Keratinocyte (primary cell): ENCODE measurements at regions not wholly inside any gene's neighbourhood (a gene's known extent, or its start where the extent isn't known, plus 50 kb on each side); places are given as distances from the start of the nearest gene placed in this dataset.

Experiments used
- DNase-seq: peaks from one replicate; pipeline ENCODE4 v3.0.0-alpha.2; 2011; ENCODE audit warnings: low read depth, missing footprints, low spot score
- FAIRE-seq: peaks from 2 replicates; lab custom pipeline; 2011; peaks lifted over from hg19 to GRCh38; lab: Jason Lieb, UNC
- H2AFZ ChIP-seq: 2 replicates; pipeline ENCODE4 v1.6.0; 2012; ENCODE audit warnings: low read length, control low read depth, inconsistent platforms; ENCODE audit not compliant: control insufficient read depth
- H3K27ac ChIP-seq: 2 replicates; pipeline ENCODE4 v1.5.1; 2011; ENCODE audit warnings: low read length; ENCODE audit not compliant: control insufficient read depth, insufficient read depth
- H3K27me3 ChIP-seq: 3 replicates; pipeline ENCODE4 v1.6.0; 2011; ENCODE audit warnings: low read length; ENCODE audit not compliant: control insufficient read depth, insufficient read depth; ENCODE audit errors: extremely low read depth
- H3K36me3 ChIP-seq, 2 experiments: 2 replicates in 1 of 2; 3 replicates in 1 of 2; pipeline ENCODE4 v1.5.1; 2011; ENCODE audit warnings: low read length in 2 of 2, mild to moderate bottlenecking in 1 of 2; ENCODE audit not compliant: control insufficient read depth in 2 of 2, insufficient read depth in 2 of 2; ENCODE audit errors: extremely low read depth in 1 of 2
- H3K4me1 ChIP-seq: 3 replicates; pipeline ENCODE4 v1.5.1; 2011; ENCODE audit warnings: low read length; ENCODE audit not compliant: control insufficient read depth, insufficient read depth; ENCODE audit errors: extremely low read depth
- H3K4me2 ChIP-seq: 3 replicates; pipeline ENCODE4 v1.6.0; 2011; ENCODE audit warnings: low read depth, low read length; ENCODE audit not compliant: control insufficient read depth, insufficient read depth; ENCODE audit errors: extremely low read depth
- H3K4me3 ChIP-seq, 3 experiments: fragments of 200-600 bp in 1 of 3; sonication (generic) in 1 of 3; 2 replicates in 2 of 3; 3 replicates in 1 of 3; pipeline ENCODE4 v1.5.1; 2011 to 2016; ENCODE audit warnings: low read length in 3 of 3, mild to moderate bottlenecking in 3 of 3, control low read depth in 2 of 3, inconsistent platforms in 1 of 3, low read depth in 1 of 3, mixed read lengths in 1 of 3, mixed run types in 1 of 3, moderate library complexity in 1 of 3; ENCODE audit not compliant: control insufficient read depth in 2 of 3, insufficient read depth in 2 of 3; ENCODE audit errors: extremely low read depth in 1 of 3
- H3K79me2 ChIP-seq: 2 replicates; pipeline ENCODE4 v1.6.0; 2012; ENCODE audit warnings: low read length; ENCODE audit not compliant: control insufficient read depth, insufficient read depth
- H3K9ac ChIP-seq: 3 replicates; pipeline ENCODE4 v1.6.0; 2011; ENCODE audit warnings: low read length; ENCODE audit not compliant: control insufficient read depth, insufficient read depth; ENCODE audit errors: extremely low read depth
- H3K9me1 ChIP-seq: 3 replicates; pipeline ENCODE4 v1.6.0; 2011; ENCODE audit warnings: low read length; ENCODE audit not compliant: control insufficient read depth, insufficient read depth; ENCODE audit errors: extremely low read depth
- H3K9me3 ChIP-seq: 2 replicates; pipeline ENCODE4 v1.5.1; 2012; ENCODE audit warnings: low read depth, low read length; ENCODE audit not compliant: control insufficient read depth
- H4K20me1 ChIP-seq: 3 replicates; pipeline ENCODE4 v1.6.0; 2011; ENCODE audit warnings: low read length; ENCODE audit not compliant: control insufficient read depth, insufficient read depth; ENCODE audit errors: extremely low read depth
- EZH2 ChIP-seq: IDR thresholded peaks from one replicate; pipeline ENCODE4 v1.6.1; 2012; ENCODE audit warnings: inconsistent platforms, mild to moderate bottlenecking, low read length, moderate library complexity
- dilution Hi-C: fragments of 300-500 bp; cut with MboI; formaldehyde crosslinking; loops from one replicate; pipeline ENCODE4 v1.7.0; 2020; ENCODE audit warnings: low sequenced_read_pairs; ENCODE audit not compliant: extremely low pct_ligation_motif_present
- TF ChIP-seq, protein P1 (sequence below), 3 experiments: IDR thresholded peaks in 1 of 3; conservative IDR thresholded peaks in 1 of 3; optimal IDR thresholded peaks in 1 of 3; 2 replicates in 2 of 3; 3 replicates in 1 of 3; pipeline versions ENCODE3 to v1.5.1; 2011; ENCODE audit warnings: low read length in 3 of 3, mild to moderate bottlenecking in 3 of 3, moderate library complexity in 2 of 3, control low read depth in 1 of 3, inconsistent platforms in 1 of 3; ENCODE audit not compliant: insufficient read depth in 2 of 3; ENCODE audit errors: extremely low read depth in 1 of 3

DNA sequence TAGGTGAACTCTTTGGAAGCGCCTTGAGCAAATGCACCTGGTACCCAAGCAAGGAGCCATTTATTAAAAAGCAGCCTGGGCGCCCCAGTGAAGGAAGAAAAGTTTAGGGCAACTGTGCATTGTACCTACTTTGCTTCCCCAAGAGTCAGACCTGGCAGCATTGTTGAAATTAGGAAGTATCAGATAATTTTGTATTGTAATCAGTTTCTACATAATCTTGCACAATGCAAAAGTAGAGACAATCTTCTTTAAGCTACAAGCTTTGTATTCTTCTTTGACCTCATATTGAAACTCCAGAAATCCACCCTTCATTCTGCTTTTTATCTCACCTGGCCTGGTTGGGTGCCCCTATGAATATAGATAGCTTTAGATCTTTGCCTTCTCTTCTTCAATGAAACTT lies 490.8 kb downstream of the RASEF start:
- no peaks in the 10 kb centered on the region for H4K20me1 ChIP-seq
- no peak overlapping the region for H3K4me3 ChIP-seq
- FAIRE-seq (no peak), DNase-seq (no peak)
- no peaks in the 10 kb centered on the region for H3K4me1 ChIP-seq
- no peaks in the 10 kb centered on the region for H3K9me1 ChIP-seq
- no peaks in the 10 kb centered on the region for H3K27me3 ChIP-seq
- TF ChIP-seq, protein P1, sequence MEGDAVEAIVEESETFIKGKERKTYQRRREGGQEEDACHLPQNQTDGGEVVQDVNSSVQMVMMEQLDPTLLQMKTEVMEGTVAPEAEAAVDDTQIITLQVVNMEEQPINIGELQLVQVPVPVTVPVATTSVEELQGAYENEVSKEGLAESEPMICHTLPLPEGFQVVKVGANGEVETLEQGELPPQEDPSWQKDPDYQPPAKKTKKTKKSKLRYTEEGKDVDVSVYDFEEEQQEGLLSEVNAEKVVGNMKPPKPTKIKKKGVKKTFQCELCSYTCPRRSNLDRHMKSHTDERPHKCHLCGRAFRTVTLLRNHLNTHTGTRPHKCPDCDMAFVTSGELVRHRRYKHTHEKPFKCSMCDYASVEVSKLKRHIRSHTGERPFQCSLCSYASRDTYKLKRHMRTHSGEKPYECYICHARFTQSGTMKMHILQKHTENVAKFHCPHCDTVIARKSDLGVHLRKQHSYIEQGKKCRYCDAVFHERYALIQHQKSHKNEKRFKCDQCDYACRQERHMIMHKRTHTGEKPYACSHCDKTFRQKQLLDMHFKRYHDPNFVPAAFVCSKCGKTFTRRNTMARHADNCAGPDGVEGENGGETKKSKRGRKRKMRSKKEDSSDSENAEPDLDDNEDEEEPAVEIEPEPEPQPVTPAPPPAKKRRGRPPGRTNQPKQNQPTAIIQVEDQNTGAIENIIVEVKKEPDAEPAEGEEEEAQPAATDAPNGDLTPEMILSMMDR (optimal IDR thresholded peaks at IDR 0.05 in 1 of 3, IDR thresholded peaks at IDR 0.05 in 1 of 3, conservative IDR thresholded peaks at IDR 0.05 in 1 of 3; ENCODE audit: extremely low read depth in 1 of 3, insufficient read depth in 2 of 3, low read length in 3 of 3) = no peak
- no peak for TF ChIP-seq EZH2
- no peaks in the 10 kb centered on the region for H3K9me3 ChIP-seq
- no peak overlapping the region for H2AFZ ChIP-seq
- no peaks in the 10 kb centered on the region for H3K79me2 ChIP-seq
- no peaks in the 10 kb centered on the region for H3K36me3 ChIP-seq
- H3K27ac ChIP-seq = no peak overlapping the region
- dilution Hi-C loops = no loop called here
- H3K9ac ChIP-seq = no peak overlapping the region
- no peak overlapping the region for H3K4me2 ChIP-seq

DNA sequence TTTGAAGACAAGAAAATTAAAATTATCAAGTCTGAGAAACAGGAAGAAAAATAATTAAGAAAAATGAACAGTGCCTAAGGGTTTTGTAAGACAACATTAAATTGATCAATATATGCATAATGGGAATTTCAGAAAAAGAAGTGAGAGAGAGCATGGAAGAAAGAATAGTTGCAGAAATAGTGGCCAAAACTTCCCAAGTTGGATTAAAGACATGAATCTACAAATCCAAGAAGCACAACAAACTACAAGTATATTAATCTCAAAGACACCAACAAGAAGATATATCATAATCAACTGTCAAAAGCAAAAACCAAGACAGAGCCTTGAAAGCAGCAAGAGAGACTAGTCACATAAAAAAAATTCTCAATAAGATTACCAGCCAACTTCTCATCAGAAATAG lies 488.0 kb downstream of the RASEF start:
- H3K9ac ChIP-seq = no peak overlapping the region
- H3K9me3 ChIP-seq = no peaks in the 10 kb centered on the region
- H3K4me1 ChIP-seq = no peaks in the 10 kb centered on the region

More for the DNA sequence above, 488.0 kb downstream of the RASEF start:
- no peak overlapping the region for H2AFZ ChIP-seq
- no peaks in the 10 kb centered on the region for H3K27me3 ChIP-seq
- H3K4me3 ChIP-seq = no peak overlapping the region
- no peak overlapping the region for H3K4me2 ChIP-seq
- dilution Hi-C loops = no loop called here
- no peaks in the 10 kb centered on the region for H3K79me2 ChIP-seq
- TF ChIP-seq EZH2 = no peak
- TF ChIP-seq, protein P1 (optimal IDR thresholded peaks at IDR 0.05 in 1 of 3, IDR thresholded peaks at IDR 0.05 in 1 of 3, conservative IDR thresholded peaks at IDR 0.05 in 1 of 3; ENCODE audit: extremely low read depth in 1 of 3, insufficient read depth in 2 of 3, low read length in 3 of 3) = no peak
- no peak for FAIRE-seq
- no peaks in the 10 kb centered on the region for H3K9me1 ChIP-seq
- no peaks in the 10 kb centered on the region for H3K36me3 ChIP-seq
- no peak for DNase-seq
- no peak overlapping the region for H3K27ac ChIP-seq
- H4K20me1 ChIP-seq = no peaks in the 10 kb centered on the region
